Stimulated activated CD8-positive, alpha-beta memory T cell treated with anti-CD3 and anti-CD28 coated beads, Interleukin-12 subunit alpha, Interleukin-12 subunit beta, amount 100 ng/mL, for 1 hour (primary cell): ENCODE measurements at regions not wholly inside any gene's neighbourhood (a gene's known extent, or its start where the extent isn't known, plus 50 kb on each side); places are given as distances from the start of the nearest gene placed in this dataset.

ENCODE experiments used
- DNase-seq: peaks from one replicate; pipeline ENCODE4 v3.0.0-alpha.2; 2020; ENCODE audit warnings: low read depth

GRCh38 chr2:134081238-134081938 lies 172.5 kb upstream of the MGAT5 start:
- no peak for DNase-seq

- no peak for DNase-seq
These were observed 170.3 kb upstream of the MGAT5 start for GRCh38 chr2:134083548-134083947.

- DNase-seq, result no peak
These were observed 167.2 kb upstream of the MGAT5 start for GRCh38 chr2:134086594-134087219.

GRCh38 chr2:134087371-134087921 lies 166.4 kb upstream of the MGAT5 start:
- DNase-seq, result no peak

GRCh38 chr2:134089454-134089853 lies 164.4 kb upstream of the MGAT5 start:
- no peak for DNase-seq

GRCh38 chr2:134097740-134098139 lies 156.1 kb upstream of the MGAT5 start:
- no peak for DNase-seq

- no peak for DNase-seq
These were observed 155.6 kb upstream of the MGAT5 start for GRCh38 chr2:134098321-134098720.

GRCh38 chr2:134099273-134099672 lies 154.6 kb upstream of the MGAT5 start:
- no peak for DNase-seq

GRCh38 chr2:134103196-134103595 lies 150.7 kb upstream of the MGAT5 start:
- no peak for DNase-seq

- no peak for DNase-seq
These were observed 149.1 kb upstream of the MGAT5 start for GRCh38 chr2:134104754-134105153.

GRCh38 chr2:134107402-134107801 lies 146.5 kb upstream of the MGAT5 start:
- DNase-seq, result no peak

- no peak for DNase-seq
These were observed 145.8 kb upstream of the MGAT5 start for GRCh38 chr2:134108113-134108512.

GRCh38 chr2:134109246-134109645 lies 144.6 kb upstream of the MGAT5 start:
- DNase-seq, result no peak

- no peak for DNase-seq
These were observed 144.1 kb upstream of the MGAT5 start for GRCh38 chr2:134109725-134110124.

- DNase-seq, result no peak
These were observed 143.3 kb upstream of the MGAT5 start for GRCh38 chr2:134110532-134110931.

- DNase-seq, result no peak
These were observed 136.2 kb upstream of the MGAT5 start for GRCh38 chr2:134117676-134118075.

- DNase-seq, result peak; percentile 74
These were observed 135.4 kb upstream of the MGAT5 start for GRCh38 chr2:134118279-134119116.

GRCh38 chr2:134119117-134119712 lies 134.7 kb upstream of the MGAT5 start:
- DNase-seq, result no peak

GRCh38 chr2:134119713-134120405 lies 134.0 kb upstream of the MGAT5 start:
- peak; percentile 71 for DNase-seq

GRCh38 chr2:134120406-134120732 lies 133.5 kb upstream of the MGAT5 start:
- DNase-seq, result no peak

- DNase-seq, result peak; percentile 43
These were observed 132.9 kb upstream of the MGAT5 start for GRCh38 chr2:134120733-134121630.
